ENCODE measurements at regions not wholly inside any gene's neighbourhood (a gene's known extent, or its start where the extent isn't known, plus 50 kb on each side); places are given as distances from the start of the nearest gene placed in this dataset.
"Not testable (repeated sequence)": the region's sequence is repeated elsewhere in the genome, so short reads cannot be mapped to it uniquely, and the experiment has no call there.

- TF ChIP-seq CTCF (IDR thresholded peaks at IDR 0.05; ENCODE audit: low read length); EZH2 (optimal IDR thresholded peaks at IDR 0.05; ENCODE audit: low read depth, low read length); EZH2phosphoT487 (IDR thresholded peaks at IDR 0.05; ENCODE audit: low read length): not testable (repeated sequence)
Measured at GRCh38 chr1:117767756-117768155, 161.7 kb downstream of the GDAP2 start.

All from MM.1S (cell line).